Left lung (tissue), 4 donors: ENCODE measurements at regions not wholly inside any gene's neighbourhood (a gene's known extent, or its start where the extent isn't known, plus 50 kb on each side); places are given as distances from the start of the nearest gene placed in this dataset.

Source experiments
- ATAC-seq: fragments of 200-7000 bp; cut with Tn5 transposase; one replicate; pipeline ENCODE4 v1.9.1; 2020; ENCODE audit warnings: moderate library complexity
- DNase-seq, 4 donors: peaks; one replicate each; pipeline ENCODE4 v3.0.0-alpha.2; 2013 to 2020
- H3K27ac ChIP-seq, 2 donors: fragments of 200-600 bp; sonication (generic) in 1 of 2; one replicate each; pipeline versions ENCODE4 v1.5.0 to v1.8.0; 2020 to 2021
- H3K27me3 ChIP-seq, 2 donors: fragments of 200-600 bp; sonication (generic) in 1 of 2; one replicate each; pipeline versions ENCODE4 v1.5.0 to v1.8.0; 2020 to 2021
- H3K36me3 ChIP-seq, 2 donors: fragments of 200-600 bp; sonication (generic) in 1 of 2; one replicate each; pipeline versions ENCODE4 v1.5.0 to v1.8.0; 2020 to 2021
- H3K4me1 ChIP-seq, 2 donors: fragments of 200-600 bp; one replicate each; pipeline ENCODE4 v1.8.0; 2021
- H3K4me3 ChIP-seq, 2 donors: fragments of 200-600 bp; sonication (generic) in 1 of 2; one replicate each; pipeline versions ENCODE4 v1.5.0 to v1.8.0; 2020 to 2021; ENCODE audit warnings: mild to moderate bottlenecking in 1 of 2
- H3K9me3 ChIP-seq, 2 donors: fragments of 200-600 bp; sonication (generic) in 1 of 2; one replicate each; pipeline versions ENCODE4 v1.5.0 to v1.8.0; 2020 to 2021
- intact Hi-C, 2 donors: fragments of 100-400 bp; cut with DNase I; formaldehyde crosslinking; loops; one replicate each; pipeline versions ENCODE4 v1.11.2 to v1.14.2; 2022
- TF ChIP-seq, protein P1 (sequence below), 2 donors: fragments of 200-600 bp; sonication (generic) in 1 of 2; IDR thresholded peaks; one replicate each; pipeline versions ENCODE4 v1.5.0 to v1.8.0; 2021; ENCODE audit warnings: antibody characterized with exemption in 2 of 2
- donor health status: DM: no; HTN: yes; CAD: no.
- donor health status: DM: no; HTN: no; CAD: no.

DNA sequence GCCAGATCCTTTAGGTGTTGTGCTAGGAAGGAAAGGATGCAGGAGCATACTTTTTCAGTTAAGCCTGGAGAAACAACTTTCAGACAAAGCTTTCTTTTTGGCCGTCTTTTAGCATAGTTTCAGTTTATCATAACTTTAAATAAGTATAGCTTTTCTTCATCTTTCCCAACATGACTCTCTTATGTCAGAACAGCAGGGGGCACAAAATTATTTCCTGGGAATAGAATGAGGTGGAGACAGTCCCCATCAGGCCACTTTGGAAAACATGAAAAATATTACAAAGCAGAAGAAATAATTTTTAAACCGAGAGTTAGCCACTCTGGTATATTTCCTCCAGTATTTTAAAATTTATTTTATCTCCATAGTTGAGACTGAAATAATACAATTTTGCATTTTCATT is 387.6 kb downstream of the HAPSTR1 start:
- Histone ChIP-seq H3K9me3 (no peaks in the 10 kb centered on the region), H3K27ac (no peak overlapping the region), H3K36me3 (no peaks in the 10 kb centered on the region), H3K4me3 (no peak overlapping the region), H3K27me3 (no peaks in the 10 kb centered on the region), H3K4me1 (no peaks in the 10 kb centered on the region)
- TF ChIP-seq, protein P1, sequence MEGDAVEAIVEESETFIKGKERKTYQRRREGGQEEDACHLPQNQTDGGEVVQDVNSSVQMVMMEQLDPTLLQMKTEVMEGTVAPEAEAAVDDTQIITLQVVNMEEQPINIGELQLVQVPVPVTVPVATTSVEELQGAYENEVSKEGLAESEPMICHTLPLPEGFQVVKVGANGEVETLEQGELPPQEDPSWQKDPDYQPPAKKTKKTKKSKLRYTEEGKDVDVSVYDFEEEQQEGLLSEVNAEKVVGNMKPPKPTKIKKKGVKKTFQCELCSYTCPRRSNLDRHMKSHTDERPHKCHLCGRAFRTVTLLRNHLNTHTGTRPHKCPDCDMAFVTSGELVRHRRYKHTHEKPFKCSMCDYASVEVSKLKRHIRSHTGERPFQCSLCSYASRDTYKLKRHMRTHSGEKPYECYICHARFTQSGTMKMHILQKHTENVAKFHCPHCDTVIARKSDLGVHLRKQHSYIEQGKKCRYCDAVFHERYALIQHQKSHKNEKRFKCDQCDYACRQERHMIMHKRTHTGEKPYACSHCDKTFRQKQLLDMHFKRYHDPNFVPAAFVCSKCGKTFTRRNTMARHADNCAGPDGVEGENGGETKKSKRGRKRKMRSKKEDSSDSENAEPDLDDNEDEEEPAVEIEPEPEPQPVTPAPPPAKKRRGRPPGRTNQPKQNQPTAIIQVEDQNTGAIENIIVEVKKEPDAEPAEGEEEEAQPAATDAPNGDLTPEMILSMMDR (IDR thresholded peaks at IDR 0.05): no peak
- ATAC-seq (no peak), DNase-seq (no peak)
- intact Hi-C loops: no loop called here

DNA sequence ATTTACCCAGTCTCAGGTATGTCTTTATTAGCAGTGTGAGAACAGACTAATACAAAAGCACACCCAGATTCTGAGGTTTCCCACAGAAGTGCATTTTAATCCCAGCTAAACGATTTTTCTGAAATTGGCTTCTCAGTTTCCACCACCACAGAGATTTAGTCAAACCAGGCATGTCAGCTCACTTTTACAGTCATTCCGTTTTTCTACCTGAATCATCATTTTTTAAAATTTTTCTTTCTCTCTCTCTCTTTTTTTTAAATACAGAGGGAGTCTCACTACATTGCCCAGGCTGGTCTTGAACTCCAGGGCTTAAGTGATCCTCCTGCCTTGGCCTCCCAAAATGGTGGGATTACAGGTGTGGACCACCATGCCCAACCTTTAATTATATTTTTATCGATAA is 389.1 kb downstream of the HAPSTR1 start:
- Histone ChIP-seq H3K4me3 (no peak overlapping the region), H3K27me3 (no peaks in the 10 kb centered on the region), H3K36me3 (no peaks in the 10 kb centered on the region), H3K27ac (no peak overlapping the region), H3K4me1 (no peaks in the 10 kb centered on the region), H3K9me3 (no peaks in the 10 kb centered on the region)
- intact Hi-C loops: no loop called here
- TF ChIP-seq, protein P1 (IDR thresholded peaks at IDR 0.05): no peak
- no peak for DNase-seq
- ATAC-seq: no peak

DNA sequence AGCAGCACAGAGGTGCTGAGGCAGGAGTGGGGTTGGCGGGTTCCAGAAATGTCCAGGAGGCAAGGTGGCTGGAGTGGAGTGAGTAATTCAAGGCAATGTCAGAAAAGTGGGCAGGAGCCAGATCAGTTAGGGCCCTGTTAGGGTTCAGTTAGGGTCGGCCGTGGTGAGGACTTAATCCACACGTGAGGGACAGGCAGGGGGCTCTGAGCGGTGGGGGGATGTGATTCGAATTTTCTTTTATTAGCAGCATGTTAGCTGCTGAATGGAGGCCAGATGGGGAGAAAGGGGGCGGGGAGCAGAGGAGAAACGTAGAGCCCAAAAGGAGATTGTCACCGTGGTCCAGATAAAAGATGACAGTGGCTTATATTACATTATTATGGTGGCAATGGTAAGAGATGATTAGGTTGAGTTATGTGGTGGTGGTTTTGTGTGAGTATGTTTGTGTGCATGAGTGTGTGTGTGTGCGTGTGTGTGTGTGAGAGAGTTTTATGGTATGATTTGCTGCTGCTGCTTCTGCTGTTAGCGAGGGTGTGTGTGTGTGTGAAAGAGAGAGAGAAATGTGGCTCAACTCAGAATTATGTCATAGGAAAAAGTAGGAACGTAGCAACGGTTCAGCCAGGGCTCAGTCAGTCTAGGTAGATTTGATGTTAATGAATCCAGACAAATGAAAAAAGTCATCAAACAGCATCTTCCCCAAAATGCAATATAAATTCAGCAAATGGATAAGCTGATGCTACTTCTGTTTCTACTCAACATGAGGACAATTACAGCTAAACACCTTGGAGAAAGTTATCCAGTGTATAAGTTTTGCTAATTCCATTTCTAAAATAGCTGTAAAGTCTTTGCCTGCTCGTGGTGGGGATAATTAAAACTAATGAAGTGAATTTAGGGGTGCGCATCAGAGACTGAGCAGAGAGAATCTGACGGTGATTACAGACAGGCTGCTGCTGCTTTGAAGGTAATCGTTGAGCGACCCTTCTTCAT is 390.6 kb downstream of the HAPSTR1 start:
- Histone ChIP-seq H3K4me1 (no peaks in the 10 kb centered on the region), H3K9me3 (no peaks in the 10 kb centered on the region), H3K36me3 (no peaks in the 10 kb centered on the region), H3K4me3 (no peak overlapping the region), H3K27ac (no peak overlapping the region), H3K27me3 (no peaks in the 10 kb centered on the region)
- no peak for ATAC-seq
- DNase-seq: no peak
- TF ChIP-seq, protein P1 (IDR thresholded peaks at IDR 0.05): no peak
- intact Hi-C loops: no loop called here

DNA sequence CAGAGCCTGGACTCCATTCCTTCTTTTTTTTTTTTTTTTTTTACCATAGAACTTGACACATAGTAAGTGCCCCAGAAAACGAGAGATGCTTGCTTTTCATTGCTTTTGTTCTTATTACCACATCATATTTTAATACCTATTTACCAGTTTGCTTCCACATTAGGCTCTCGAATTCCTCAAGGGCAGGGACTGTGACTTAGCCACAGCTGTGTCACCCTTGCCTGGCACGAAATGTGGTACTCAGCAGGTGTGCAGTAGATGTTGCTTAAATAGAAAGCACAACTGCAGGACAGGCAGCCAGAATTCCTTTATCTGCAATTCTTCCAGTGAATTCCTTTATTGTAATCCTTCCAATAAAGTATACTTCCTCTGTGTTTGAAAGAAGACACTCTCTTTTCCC is 393.0 kb downstream of the HAPSTR1 start:
- H3K4me3 ChIP-seq: no peak overlapping the region
- intact Hi-C loops: no loop called here
- H3K4me1 ChIP-seq: no peaks in the 10 kb centered on the region
- TF ChIP-seq, protein P1 (IDR thresholded peaks at IDR 0.05): no peak
- H3K36me3 ChIP-seq: no peaks in the 10 kb centered on the region
- H3K9me3 ChIP-seq: no peaks in the 10 kb centered on the region
- no peak overlapping the region for H3K27ac ChIP-seq
- ATAC-seq (no peak), DNase-seq (no peak)
- H3K27me3 ChIP-seq: no peaks in the 10 kb centered on the region

DNA sequence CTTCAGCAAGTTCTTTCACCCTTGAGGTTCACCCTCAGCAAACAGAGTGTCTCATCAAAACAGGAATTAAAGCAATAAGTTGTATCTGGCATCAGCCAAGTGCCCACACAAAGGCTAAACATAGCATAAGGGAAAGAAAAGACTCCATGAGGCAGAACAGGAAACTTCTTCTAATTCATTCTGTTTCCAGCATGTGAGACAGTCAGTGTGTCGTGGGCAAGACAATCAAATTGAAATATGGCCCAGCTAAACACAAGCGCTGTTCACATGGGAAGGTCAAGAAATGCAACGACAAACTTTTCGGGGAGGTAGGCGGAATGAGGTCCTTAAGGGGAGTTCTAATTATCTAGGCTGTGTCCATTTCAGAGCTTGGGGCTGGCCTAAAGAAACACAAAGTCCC is 393.4 kb downstream of the HAPSTR1 start:
- intact Hi-C loops: no loop called here
- no peaks in the 10 kb centered on the region for H3K36me3 ChIP-seq
- ATAC-seq (no peak), DNase-seq (no peak)
- TF ChIP-seq, protein P1 (IDR thresholded peaks at IDR 0.05): no peak
- no peak overlapping the region for H3K27ac ChIP-seq
- H3K4me3 ChIP-seq: no peak overlapping the region
- no peaks in the 10 kb centered on the region for H3K4me1 ChIP-seq
- no peaks in the 10 kb centered on the region for H3K9me3 ChIP-seq
- H3K27me3 ChIP-seq: no peaks in the 10 kb centered on the region
